NT2/D1 (cell line): ENCODE measurements at regions not wholly inside any gene's neighbourhood (a gene's known extent, or its start where the extent isn't known, plus 50 kb on each side); places are given as distances from the start of the nearest gene placed in this dataset.

Experiments
- YY1 ChIP-seq: IDR thresholded peaks from 2 replicates; pipeline ENCODE4 v1.6.1; 2011; ENCODE audit not compliant: insufficient read length, insufficient read depth
- ZNF274 ChIP-seq: IDR thresholded peaks from 2 replicates; pipeline ENCODE4 v1.6.1; 2011; ENCODE audit warnings: mild to moderate bottlenecking, low read depth, low read length

DNA sequence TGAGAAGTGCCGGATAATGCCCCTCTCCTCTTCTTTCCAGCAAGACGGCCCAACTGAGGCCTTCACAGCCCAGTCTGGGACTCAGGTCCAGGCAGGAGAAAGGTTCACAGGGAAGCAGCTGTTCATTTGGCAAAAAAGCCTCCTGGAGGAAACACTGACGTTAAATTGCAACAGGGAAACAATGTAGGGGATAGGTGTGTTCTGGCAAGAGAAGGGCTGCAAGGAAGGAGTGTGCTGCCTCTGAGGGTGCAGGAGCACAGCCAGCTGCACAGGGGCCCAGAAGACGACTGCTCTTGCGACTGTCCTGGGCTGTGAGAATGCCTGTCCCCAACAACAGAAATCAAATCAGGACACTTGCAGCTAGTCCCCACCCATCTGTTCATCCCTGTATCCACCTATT, 70.6 kb upstream of the PMEPA1 start:
- no peak for TF ChIP-seq YY1
- no peak for TF ChIP-seq ZNF274
